NCI-H748 (cell line): ENCODE measurements at regions not wholly inside any gene's neighbourhood (a gene's known extent, or its start where the extent isn't known, plus 50 kb on each side); places are given as distances from the start of the nearest gene placed in this dataset.
A peak's percentile ranks its signal among the peaks of the same experiment; 100 is the strongest.

Experiments used
- DNase-seq: peaks from one replicate; lab custom pipeline; 2025; ENCODE audit not compliant: unreplicated experiment; lab: John Stamatoyannopoulos, UW

DNA sequence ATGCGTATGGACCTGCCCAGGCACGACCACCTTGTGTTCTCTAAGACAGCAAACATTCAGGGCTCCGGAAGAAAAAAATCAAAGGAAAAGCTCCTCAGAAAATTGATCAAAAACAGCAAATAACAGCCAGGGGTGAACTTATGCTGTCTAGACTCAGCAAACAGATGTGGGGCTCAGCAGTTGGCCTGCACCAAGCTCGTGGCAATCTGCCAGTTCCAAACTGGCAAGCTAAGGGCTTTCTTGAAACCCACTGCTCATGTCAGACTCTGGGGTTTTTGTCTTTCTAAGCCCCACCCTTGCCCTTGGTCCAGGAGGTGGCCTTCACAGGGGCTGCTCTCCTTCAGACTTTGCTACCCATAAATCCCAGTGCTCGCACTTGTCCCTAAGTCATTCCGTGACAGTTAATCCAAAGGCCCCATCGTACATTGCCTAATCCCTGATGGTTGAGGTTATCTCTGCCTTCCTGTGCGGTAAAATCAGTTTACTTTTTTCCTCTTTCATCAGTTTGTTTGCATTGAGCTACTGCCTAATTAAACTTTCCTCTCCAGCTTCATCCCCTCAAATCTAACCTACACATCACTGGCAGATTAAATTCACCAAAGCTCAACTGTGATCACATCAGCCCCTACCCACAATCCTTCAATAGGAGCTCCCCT lies 408.0 kb downstream of the LRATD1 start:
- peak; percentile 19 for DNase-seq

DNA sequence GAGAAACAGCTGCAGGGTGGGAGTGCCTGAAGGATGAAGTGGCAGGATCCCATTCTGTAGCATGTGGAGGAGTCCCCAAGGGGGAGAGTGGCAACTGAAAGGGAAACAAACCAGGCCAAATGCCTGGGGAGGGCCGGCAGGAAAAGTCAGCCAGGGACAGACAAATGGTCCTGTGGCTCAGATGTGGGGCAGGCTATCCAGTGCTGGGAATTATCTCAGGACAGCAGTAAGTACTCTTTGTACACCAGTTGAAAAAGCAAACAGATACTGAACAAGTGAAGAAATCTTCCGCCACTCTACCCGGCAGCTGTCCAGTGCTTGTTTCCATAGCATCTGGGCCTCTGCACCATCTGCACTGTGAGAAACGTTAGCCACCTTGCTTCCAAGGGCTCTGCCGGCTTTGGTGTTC lies 408.9 kb downstream of the LRATD1 start:
- peak; percentile 23 for DNase-seq

DNA sequence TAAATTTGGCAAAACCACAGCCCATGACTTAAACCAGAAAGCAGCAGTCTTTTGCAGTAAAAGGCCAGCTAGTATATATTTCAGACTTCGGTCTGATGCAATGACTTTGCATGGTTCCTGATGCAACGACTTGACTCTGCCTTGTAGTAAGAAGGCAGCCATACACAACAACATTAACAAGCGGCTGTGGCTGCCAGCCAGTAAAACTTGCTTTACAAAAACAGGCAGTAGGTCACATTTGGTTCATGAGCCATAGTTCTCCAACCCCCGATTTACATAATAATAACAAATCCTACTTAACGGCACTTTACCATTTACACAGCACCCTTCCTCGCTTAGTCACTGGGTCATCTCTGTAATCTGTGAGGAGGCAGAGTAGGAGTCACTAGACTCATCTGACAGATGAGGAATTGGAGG lies 410.3 kb downstream of the LRATD1 start:
- DNase-seq = no peak

DNA sequence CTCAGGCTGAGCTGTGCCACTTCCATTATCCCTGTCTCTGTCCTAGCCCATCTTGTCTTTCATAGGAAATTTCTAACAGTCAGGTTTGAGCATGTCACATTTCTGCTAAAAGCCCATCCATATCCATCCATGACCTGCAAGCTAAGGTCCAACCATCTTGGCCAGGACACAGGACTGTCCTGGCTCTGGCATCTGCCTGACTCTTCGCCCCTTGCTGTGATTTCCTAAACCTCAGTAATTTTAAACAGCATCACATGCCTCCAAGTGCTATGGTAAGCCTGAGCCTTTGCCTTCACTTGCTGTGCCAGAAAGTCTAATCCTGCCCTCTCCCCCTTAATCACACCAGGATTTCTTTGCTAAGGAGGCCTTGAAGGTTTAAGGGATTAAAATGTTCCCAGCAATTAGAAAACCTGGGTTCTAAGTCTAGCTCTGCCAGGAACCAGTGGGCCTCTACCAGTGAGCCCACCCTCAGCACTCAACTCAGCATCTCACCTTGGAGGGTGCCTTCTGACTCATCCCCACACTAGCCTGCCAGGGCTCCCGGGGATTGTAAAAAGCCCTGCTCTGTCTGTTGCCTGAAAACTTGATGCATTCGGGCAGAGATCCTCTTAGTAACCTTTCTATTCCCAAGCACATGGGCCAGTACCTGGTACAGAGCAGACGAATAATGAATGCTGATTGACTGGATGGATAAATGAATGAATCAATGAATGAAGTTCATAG lies 411.0 kb downstream of the LRATD1 start:
- no peak for DNase-seq

DNA sequence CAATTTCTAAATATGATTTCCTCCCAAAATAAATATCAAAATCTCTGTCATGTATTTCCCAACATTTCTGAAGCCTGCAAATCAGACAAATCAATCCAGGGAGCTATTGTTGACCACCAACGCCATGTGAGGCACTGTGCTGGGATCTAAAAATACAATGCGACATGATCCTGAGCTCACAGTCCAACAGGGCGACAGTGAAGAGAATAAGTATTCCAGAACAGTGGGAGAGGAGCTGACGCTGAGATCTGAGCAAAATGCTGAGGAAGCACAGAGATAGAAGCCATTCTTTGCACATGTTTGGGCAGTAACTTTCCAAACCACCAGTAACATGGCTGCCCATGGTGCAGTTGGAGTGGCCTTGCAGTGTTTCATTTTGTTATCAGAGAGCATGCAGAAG lies 412.5 kb downstream of the LRATD1 start:
- no peak for DNase-seq

DNA sequence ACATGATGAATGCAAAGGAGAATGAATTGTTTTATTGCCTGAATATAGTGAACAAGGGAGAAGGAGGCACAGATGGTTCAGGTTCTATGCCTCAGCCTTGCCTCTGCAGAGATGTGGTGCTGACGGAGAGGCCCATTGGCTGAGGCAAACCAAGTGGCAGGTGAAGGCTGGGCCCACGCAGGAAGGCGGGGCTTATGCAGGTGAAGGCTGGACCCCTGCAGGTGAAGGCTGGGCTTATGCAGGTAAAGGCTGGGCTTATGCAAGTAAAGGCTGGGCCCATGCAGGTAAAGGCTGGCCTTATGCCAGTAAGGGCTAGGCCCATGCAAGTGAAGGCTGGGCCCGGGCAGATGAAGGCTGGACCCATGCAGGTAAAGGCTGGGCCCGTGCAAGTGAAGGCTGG lies 414.7 kb downstream of the LRATD1 start:
- DNase-seq = no peak

DNA sequence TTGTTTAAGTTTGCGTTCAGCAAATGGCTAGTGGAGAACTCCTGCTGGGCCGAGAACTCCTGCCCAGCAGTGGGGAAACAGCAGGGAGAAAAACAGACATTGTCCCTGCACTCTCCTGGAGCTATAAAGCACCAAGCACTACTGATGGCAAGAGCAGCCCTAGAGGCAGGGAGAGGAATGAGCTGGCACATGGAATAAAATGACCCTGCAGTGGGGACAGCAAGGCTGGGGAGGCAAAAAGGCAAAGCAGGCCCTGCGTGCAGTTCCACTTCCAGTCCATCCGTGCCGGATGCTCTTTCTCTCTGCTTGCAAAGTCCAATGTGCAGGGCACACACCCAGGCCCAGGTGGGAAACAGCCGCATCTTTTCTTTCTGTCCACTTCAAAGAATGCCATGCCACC lies 415.5 kb downstream of the LRATD1 start:
- DNase-seq = no peak

DNA sequence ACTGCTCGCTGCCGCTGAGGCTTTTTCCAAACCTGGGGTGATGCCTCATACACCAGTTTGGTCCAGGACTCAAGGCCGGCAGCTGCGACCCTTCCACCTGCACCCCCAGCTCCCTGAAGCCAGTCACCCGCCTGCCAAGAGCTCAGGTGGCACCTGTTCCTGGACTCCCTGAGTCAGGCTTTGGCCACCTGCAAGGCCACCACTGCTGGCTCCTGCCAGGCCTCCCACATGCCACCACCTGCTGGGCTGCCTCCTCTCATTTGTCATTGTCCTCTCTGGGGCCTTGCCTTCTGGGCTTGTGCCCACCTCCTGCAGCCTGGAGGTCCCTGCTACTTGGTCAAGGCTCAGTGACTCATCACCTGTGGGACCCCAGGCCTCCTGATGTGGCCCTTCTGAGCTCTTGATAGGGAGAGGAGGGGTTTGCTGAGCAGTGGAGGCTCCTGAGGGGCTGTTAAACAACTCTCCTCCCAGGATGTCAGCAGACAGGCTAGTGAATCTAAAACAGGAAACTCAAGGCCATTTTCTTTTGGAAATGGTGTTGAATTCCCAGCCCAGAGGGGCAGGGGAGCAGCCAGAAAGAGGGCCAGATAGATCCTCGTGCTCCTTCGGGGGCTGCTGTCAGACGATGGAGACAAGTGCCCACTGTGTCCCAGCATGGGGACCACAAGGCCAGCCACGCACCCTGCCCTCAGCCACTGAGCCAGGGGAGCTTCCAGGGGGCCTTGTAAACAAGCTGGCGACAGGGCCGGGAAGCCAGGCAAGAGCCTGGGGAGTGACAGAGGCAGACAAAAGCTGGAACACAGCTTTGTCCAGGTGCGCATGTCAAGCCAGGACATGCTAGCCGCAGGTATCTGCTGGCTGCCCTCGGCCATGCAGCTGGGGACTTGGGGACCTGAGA lies 416.8 kb downstream of the LRATD1 start:
- no peak for DNase-seq

DNA sequence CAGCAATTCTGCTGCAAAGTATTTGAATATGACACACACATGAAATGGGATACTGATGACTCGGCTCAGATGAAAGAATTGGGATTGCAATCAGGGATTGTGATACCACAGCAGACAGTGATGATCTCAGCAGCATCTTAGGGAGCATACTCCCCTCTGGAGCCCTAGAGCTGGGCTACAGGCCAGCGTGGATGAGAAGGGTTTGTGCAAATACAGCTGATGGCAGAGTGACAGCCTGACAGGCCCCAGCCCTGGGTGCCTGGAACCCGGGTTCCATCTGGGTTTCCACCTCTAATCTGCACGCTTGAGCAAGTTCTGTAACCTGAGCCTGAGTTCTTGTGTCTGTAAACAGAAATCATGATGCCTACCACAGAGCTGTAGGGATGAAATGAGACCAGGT lies 418.0 kb downstream of the LRATD1 start:
- DNase-seq = peak; percentile 83

DNA sequence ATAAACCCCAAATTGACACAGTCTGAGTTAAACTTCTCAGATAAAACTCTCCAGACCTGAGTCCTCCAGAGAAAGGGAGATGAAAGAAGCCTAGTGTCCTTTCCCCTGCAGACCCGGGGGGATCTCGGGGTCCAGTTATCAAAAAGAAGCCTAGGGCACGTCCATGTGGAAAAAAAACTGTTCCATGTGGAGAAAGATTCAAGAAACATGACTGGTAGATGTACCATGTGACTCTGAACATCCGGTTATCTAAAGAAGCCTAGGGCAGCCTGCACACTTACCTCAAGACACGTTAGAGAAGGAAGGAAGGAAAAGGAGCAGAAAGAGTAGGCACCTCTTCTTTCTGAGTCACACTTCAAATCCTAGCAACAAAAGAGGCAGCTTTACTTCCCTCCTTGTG lies 421.0 kb downstream of the LRATD1 start:
- no peak for DNase-seq

DNA sequence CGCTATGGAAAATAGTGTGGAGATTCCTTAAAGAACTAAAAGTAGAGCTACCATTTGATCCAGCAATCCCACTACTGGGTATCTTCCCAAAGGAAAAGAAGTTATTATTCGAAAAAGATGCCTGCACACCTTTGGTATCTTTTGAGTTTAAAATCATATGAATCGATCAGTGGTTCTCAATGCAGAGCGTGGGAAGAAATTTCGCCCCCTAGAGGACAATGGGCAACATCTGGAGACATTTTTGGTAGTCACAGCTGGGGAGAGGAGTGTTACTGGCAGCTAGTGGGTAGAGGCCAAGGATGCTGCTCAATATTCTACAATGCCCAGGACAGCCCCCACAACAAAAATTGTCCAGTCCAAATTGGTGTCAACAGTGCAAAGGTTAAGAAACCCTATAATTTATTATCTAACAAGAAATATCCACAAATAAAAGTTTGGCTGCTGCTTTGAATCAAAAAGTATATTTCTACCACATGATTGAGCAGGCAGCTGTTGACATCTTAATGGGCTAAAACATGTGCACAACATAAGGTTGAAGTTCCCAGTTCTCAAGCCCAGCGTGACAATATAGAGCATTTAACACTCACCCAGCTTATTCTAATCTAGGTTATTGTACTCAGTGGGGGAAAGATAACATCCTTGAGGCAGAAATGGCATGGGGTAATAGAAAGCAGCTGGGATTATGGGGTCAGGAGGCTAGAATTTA lies 425.7 kb downstream of the LRATD1 start:
- DNase-seq = no peak

DNA sequence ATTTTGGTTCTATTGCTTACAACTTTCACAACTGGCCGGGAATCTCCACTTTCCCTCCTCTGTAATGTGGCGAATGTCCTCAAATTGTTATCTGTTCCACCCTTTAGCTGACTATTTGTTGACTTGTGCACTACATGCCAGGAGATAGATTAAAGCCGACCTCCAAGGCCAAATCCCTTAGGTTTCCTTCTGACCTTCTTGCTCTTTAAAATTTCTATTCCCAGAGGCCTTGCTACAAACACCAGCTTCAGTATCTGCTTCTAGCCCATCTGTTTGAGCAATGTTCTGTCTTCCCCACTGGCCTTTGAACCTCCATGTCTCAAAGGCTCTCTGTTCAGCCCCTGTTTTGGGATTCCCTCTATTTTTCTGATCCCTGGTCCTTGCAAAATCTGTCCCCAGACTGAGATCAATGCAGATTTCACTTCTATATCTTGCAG lies 426.2 kb downstream of the LRATD1 start:
- no peak for DNase-seq

DNA sequence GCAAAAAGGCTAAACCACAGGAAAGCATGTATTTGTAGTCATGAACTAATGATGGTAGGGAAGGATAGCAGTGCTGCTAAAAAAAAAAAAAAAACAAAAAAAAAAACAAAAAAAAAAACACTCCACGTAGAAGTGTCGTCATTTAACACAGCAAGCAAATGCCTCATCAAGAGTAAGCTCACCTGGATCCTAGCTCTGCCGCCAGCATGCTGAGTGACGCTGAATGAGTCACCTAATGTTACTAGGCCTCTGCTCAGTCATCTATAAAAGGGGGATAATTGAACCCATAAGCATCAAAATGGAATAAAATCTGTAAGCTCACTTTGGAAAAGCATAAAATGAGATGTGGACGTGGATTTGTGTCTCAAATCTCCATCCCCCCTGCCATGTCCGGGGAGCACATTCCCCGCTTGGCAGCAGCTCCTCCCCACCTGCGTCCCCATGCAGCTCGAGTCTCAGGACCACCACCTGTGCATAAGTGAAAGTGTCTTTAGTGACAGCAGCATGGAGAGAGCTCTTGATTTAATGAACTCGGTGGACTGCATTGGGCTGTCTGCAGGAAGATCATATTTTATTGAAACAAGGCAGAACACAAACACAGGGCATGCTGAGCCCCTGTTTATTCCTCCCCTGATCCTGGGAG lies 427.5 kb downstream of the LRATD1 start:
- DNase-seq = peak; percentile 32

DNA sequence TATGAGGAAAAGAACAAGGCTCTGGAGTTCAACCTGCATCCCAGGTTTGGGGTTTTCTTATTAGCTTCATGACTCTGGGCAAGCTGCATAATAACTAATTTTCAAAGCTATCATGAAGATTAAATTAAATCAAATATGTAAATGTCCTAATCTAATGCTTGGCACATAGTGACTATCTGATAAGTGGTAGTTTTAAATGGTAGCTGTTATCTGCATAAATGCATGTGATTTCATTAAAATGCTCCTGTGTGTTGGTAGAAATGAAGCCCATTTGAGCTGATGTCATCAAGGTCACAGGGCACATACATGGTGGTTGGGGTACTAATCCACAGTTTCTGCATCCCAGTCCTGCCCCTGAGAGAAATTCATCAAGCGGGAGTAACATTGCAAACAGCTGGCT lies 428.8 kb downstream of the LRATD1 start:
- no peak for DNase-seq

DNA sequence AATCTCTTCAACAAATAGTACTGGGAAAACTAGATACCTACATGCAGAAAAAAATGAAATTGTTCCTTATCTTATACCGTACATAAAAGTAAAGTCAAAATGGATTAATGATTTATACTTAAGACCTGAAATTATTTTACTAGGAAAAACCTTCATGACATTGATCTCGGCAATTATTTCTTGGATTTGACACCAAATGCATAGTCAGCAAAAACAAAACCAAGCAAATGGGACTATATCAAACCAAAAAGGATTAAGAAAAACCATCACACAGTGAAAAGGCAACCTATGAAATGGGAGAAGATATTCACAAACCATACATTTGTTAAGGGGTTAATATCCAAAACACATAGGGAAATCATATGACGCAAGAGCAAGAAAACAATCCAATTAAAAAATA lies 433.6 kb downstream of the LRATD1 start:
- no peak for DNase-seq

DNA sequence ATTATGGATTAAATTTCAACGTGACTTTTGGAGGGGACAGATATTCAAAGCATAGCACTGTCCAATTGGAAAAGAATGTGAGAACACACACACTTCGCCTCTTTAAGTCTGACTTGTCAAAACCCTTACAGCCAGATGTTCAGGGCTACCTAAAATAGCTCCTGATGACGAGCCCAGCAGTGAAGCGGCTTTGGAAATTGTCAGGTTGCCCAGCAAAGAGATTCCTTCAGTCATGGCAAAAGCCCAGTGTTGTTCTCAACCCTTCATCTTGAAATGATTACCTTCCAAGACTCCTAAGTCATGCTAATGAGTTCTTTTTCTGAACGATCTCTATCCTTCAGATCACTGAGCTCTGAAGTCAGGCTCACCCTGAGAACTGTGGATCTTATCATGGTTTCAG lies 436.6 kb downstream of the LRATD1 start:
- no peak for DNase-seq

DNA sequence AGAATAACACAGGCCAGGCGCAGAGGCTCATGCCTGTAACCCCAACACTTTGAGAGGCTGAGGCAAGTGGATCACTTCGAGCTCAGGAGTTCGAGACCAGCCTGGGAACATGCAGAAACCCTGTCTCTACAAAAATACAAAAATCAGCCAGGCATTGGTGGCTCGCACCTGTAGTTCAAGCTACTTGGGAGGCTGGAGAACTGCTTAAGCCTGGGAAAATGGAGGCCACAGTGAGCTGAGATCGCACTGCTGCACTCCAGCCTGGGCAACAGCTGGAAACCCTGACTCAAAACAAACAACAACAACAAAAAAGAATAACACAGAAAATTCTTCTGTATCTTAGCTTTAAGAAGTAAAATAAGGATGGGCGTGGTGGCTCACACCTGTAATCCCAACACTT lies 440.3 kb downstream of the LRATD1 start:
- no peak for DNase-seq

DNA sequence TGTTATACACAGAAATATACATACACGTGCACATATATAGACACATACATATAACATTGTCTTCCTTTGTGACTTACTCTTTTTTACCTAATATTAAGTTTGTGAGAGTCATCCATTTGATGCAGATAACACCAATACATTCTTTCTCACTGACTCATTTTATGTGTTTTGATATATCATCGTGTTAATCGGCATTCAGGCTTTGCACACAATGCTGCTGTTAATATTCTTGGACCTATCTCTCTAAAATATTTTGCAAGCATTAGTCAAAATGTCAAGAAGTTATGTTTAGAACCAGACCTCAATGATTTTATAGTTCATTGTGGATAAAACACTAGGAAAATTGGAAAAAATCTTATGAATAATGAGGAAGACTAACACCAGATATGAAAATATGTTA lies 441.1 kb downstream of the LRATD1 start:
- DNase-seq = no peak

DNA sequence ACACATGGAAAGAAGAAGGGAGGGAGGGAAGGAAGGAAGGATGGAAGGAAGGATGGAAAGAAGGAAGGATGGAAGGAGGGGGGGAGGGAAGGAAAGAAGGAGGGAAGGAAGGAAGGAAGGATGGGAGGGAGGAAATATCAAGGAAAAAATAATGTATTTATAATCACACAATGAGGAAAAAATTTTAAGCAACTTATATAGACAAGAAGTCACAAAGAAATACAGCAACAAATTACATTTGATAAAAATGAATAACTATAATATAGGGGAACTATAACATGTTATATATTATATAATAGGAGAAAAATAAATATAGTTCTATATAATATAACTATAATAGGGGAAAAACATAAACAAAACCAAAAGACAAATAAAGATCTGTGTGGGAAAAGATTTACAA lies 441.8 kb downstream of the LRATD1 start:
- no peak for DNase-seq

DNA sequence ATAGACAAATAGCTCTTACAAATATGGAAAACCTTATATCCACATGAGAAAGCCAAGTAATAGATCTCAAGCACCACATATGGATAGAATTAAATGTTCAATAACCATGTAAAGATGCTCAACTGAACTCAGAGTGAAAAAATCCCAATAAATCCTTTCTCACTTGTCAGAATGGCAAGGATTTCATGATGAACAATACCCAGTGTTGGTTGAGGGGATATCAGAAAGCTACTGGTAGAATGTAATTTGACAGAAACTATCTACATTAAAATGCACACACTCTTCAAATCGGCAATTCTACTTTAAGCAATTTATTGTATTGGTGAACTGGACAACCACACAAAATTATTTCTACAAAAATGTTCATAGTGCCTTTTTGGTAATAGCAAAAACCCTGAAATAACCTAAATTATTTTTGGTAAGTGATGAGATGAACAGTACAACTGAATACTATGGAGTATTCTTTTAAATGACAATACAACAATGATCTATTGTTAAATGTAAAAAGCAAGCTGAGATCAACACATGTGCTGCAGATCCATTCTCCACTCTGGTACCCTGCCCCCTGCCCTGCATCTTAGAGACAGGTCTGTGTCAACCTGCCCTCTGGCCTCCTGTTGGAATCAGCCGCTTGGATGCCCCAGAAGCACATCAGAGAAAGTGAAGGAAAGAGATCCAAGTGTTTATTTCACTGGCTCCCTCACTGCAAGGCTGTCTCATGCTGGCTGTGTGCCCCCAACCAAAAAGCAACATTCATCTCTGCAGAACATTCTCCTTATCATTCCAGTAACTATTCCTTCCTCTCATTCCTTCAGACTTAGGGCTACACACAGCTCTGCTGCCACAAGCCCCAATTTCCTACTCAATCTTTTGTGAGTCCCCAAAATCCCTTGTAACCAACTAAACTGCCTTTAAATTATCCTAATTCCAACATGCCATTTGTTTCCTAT lies 442.5 kb downstream of the LRATD1 start:
- no peak for DNase-seq
